ENCODE measurements at regions not wholly inside any gene's neighbourhood (a gene's known extent, or its start where the extent isn't known, plus 50 kb on each side); places are given as distances from the start of the nearest gene placed in this dataset.

DNA sequence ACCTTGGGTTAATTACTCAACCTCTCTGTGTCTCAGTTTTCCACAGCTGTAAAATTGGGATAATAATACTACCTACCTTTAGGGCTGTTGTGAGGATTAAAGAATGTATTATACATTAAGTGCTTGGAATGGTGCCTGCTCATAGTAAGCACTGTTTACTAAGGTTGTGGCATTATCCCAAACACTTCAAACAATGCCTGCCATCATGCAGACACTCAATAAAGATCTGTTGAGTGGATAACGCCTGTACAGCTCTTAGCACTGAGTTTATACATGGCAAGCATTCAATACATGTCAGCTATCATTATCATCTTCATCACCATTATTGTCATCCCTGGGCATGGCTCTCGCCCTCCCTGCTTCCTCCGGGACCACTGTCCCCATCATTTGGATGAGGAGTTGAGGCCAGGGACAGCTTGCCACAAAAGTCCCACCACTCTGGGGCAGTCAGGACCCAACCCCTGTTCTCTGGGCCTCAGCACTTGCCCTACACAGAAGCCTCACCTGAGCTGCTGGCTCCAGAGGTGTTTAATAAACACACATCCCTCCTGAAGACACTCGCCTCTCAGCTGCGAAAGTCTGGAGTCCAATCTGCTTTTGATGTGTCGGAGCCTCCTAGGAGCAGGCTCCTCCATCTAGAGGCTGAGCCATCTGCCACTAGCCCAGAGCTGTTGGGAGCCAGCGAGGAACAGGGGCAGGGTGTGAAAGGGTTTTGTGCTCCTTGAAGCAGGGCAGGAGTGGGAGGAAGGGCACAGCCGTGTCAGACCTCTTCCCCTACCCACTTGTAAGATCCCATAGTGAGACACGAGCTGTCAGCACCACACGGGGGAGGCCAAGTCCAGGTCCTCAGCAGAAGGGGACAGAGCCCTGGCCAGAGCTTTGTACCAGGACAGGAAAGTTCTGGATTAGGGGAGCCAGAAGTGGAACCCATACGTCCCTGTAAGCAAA, 80.9 kb upstream of the ZC3H12A start:
- DNase-seq = no peak

DNA sequence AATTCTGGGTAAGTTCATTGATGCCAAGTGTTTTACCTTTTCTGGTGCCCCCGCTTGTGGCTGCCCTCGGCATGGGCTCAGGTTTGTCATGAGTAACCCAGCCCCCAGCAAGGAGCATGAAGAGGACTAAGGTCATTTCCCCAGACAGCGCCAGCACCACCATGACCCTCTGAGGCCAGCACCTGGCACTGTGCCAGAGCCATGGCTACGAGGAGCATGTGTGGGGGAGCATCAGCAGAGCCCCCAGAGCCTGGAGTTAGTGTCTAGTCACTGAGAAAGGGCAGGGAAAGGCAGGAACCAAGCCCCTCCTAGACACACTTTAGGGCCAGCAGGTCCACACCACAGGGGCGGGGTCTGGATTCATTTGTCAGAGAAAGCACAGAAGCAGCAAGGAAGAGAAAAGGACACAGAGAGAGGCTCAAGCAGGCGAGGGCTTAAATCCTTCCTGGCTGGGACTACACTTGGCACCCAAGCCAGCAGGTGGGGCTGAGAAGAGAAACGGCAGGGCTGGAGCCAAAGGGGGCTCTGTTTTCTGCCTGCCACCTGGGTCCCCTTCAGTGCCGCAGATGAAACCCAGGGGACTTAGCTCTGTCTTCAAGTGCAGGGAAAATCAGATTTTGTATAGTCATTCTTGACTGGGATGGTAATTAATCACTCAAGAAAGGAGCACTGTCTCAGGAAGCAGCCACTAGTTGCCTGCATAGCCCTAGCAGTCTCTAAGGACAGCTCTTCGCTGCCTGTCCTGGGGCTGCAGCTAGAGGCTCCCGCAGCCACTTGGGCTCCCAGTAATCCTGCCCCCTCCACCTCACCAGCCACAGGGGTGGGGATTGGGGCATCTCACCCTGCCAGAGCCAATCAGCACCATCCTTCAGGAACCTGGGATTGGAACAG, 79.6 kb upstream of the ZC3H12A start:
- no peak for DNase-seq

DNA sequence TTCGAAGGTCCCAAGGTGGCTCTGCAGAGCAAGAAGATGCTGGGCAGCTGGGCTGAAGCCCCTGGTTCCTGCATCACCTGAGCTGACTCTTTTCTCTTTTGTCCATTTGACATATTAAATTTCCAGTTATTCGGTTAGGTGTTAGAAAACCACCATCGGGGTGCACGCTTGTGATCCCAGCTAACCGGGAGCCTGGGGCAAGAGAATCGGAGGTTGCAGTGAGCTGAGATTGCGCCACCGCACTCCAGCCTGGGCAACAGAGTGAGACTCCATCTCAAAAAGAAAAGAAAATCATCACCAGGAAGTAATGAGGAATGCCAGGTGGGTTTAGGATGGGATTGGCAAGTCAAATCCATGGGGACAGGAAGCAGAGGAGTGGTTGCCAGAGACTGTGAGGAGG, 76.3 kb upstream of the ZC3H12A start:
- DNase-seq = no peak

DNA sequence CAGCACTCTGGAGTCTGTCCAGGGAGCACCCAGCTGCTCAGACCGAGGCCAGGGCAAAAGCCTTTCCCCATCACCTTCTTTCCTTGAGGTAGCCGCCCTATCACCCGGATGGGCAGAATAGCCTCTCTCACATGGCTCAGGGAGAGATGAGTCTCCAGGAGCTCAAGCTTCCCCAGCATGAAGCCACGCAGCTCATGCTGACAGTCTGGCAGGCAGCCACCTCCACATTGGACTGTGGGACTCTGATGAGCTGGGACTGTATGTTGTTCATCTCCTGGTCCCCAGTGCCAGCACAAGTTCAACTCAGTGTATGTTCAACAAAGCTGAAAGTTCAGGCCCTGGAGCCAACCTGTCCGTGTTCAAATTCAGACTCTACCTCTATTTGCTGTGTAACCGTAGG, 75.2 kb upstream of the ZC3H12A start:
- no peak for DNase-seq

DNA sequence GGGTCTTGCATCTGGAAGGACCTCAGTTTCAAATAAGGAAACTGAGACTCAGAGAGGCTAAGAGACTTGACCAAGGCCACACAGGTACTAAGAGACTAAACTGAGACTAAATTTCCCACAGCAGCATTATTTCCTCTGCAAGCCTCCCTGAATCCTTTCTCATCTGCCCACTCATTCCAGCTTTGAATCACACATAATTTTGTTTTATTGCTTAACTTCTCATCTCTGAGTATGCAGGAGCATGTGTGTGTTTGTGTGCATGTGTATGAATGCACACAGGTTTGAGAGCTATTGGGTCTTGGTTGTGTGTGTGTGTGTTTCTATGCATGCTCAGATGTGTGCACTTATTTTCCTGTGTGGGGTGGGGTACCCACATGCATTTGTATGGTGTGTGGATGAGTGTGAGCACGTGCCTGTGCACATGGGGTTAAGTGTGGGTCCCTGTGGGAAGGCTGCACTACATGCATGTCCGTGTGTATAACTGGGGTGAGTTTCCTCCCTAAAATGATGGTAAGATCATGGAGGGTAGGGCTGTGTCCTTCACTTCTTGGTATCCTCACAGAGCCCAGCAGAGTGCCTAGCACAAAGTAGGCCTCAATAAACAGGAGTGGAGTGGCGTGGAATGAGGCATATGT, 74.4 kb upstream of the ZC3H12A start:
- DNase-seq = no peak

DNA sequence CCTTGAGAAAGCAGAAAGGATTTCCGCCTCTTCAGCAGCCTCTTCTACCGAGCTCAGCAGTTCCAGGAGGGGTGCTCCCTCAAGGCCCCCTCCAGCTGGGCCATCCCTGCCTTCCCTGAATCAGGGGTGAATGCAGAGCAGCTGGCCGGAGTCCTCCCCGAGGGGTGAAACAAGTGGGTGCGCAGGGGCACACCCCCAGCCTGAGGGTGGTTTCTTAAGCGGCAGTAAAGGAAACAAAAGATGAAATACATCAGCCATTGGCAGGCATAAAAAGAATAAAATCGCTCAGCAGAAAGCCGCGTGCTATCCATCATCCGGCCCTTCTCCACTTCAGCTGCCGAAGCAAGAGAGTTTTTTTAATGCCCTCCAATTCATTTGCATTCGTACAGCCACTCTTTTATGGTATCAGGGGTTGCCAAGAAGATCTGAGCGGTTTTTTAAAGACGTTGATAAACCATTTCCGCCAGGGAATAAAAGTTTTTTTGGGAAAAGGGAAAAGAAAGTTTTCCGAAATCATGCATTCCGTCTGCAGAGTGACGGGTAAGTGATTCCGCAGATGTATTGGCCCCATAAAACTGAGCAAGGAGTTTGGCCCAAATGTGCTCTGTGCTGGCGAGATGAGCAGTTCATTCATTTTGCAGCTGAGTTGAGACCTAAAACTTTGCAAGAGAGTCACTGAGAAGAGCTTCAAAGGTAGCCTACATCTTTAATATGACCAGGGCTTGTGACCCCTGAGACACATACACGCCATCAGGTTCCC, 73.7 kb upstream of the ZC3H12A start:
- no peak for DNase-seq

DNA sequence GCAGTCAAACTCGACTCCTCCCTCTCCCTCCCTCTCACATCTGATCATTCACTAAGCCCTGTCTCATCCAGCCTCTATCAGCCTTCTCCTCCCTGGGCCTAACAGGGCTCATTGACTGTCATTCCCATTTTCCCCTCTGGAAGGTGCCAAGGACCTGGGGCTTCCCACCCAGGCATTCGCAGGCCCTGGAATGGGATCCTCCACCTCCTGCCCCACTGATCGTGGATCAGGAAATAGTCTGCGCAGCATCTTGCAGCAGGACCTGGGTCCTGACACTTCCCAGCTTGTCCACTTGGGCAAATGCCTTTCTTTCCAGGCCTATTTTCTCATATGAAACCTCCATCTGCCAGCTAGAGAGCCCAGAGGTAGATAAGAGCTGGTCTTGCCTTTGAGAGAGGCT, 71.2 kb upstream of the ZC3H12A start:
- no peak for DNase-seq

DNA sequence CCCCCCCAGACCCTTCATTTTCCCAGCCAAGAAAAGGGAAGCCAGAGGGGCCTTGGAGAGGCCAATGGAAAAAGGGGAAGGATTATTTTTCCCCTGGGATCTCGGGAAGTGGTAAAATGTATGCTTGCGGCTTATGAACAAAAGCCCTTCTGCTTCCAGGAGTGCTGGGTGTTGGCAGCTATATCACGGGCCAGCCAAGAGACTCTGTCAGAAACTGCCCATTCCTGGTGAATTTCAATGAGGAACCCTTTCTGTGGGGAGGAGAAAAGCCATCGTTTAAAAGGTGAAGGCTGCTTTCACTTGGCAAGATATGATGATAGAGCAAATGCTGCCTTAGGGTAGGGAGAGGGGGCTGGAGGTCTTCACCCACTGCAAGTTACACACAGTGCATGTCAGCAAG, 69.7 kb upstream of the ZC3H12A start:
- no peak for DNase-seq

DNA sequence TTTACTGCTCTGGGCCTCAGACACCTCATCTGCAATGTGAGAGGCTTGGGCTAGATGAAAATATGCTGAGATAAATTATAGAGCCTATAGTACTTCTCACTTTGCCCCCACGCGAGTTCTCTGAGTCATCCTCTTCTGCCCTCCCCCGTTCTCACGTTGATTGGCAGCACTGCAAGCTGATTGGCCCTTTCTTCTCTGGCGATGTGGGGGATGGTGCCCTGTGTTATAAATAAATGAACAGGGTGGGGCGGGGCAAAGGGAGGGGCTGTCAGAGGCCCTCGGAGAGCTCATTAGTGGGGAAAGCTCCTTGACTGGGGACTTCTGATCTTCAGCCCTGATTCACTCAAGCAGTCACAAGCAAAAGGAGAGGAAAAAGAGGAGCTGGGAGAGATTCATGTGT, 64.3 kb upstream of the ZC3H12A start:
- no peak for DNase-seq

DNA sequence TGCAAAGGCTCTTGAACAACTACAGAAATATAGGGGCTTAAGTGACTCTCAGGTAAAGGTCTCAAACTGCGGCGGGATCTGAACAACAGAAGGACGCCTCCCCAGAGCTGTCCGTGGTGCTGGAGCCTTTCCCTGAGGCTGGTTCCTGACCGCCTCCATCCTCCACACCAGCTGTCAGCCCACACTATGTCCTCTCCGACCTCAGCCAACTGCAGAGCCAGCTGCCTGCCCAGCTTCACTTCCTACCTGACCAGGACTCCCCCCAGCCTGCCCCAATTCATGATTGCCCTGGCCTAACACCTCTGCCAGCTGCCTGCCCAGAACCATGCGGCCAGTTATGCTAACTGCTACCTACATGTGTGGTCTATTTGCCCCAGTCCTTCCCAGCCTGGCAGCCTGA, 63.6 kb upstream of the ZC3H12A start:
- peak; percentile 25 for DNase-seq

DNA sequence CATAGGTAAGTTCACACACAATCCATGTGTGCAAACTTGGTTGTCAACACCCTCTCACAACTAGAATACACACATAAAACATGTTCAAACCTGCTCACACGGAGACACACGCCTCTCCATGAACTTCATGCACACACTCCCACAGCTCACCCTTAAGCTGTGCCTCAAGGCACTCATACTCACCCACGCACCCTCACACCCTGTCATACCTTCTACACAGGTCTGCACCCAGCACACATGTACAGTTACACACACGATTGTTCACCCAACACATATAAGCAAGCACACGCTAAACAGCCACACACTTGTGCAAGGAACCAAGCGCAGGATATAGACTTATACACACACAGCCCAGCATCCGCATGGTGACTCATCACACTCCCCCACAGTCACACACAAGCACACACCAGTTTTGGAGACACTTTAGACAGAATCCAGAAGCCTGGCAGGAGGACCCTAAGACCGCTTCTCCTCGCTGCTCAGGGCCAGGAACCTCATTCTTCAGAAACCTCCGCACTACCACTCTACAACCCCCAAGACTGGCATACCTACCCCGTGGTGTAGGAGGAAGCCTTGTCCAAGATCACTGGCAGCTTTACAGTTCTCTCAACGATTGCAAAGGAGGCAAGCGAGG, 58.7 kb upstream of the ZC3H12A start:
- no peak for DNase-seq

DNA sequence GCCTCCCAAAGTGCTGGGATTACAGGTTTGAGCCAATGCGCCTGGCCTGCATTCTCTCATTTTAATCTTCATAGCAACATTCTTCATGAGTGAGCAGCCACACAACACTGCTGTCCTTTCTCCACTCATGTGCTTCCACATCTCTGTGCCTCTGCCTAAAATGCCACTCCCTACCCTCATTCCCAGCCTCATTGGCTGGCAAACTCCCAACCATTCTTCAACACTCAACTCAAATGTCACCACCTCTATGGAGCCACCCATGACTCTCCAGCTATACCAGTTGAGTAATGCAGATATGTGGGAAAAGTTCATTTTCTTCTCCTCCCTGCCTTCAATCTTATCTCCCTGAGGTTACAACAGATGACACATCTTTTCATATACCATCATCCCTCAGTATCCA, 53.9 kb upstream of the ZC3H12A start:
- DNase-seq = no peak

DNA sequence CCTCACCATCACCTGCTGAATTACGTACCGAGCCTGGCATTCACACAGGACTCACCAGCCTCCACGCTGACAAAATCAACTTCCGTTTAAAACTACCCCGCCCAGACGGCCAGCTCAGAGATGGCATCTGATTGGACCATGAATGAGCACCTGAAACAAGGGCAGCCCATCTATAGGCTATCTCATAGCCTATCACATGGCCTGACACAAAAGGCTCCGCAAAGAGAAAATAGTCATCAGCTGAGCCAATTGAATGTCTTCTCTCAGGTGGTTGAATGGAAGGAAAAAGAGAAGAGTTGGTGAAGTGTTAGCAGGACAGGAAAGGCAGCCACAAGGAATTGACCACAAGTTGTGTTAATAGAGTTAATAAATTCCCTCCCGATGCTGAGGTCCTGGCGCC, 50.6 kb upstream of the ZC3H12A start:
- no peak for DNase-seq

DNA sequence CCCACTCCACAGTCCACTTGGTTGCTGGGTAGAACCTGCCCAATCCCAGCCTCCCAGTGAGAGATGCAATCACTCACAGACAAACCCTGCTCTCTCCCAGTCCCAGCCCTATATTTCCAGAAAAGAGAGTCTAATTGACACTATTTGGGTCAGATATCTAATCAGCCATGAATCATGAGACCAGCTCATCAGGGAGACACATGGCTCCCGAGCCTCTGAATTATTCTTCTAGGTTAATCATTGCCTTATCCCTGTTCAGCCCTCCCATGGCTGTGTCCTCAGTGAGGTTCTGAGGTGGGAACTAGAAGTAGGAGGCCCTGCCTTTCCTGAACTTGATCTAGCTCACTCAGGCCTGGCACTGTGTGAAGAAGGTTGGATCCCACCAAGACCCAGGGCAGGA, 49.9 kb upstream of the ZC3H12A start:
- DNase-seq = no peak
